HCT116 (cell line): ENCODE measurements at regions not wholly inside any gene's neighbourhood (a gene's known extent, or its start where the extent isn't known, plus 50 kb on each side); places are given as distances from the start of the nearest gene placed in this dataset.

Experiments
- ATAC-seq: fragments of 200-7000 bp; cut with Tn5 transposase; 2 replicates; pipeline ENCODE4 v1.9.1; 2020; ENCODE audit warnings: mild to moderate bottlenecking, moderate library complexity
- BruUV-seq: library from RNA; stranded (reverse); fragments of 400-500 nt; replicated peaks from 2 replicates; lab custom pipeline; 2021; lab: Mats Ljungman, UMichigan
- CTCF ChIA-PET: fragments of 300-600 bp; sonication (Branson Sonifier 250); formaldehyde crosslinking; loops from one replicate; lab custom pipeline; 2021; ENCODE audit warnings: antibody characterized with exemption; lab: Charles Lee
- POLR2A ChIA-PET: fragments of 300-600, 350-600 bp; sonication (Branson Sonifier 250); formaldehyde crosslinking; loops from one replicate; lab custom pipeline; 2021; ENCODE audit warnings: antibody characterized with exemption; lab: Charles Lee
- RAD21 ChIA-PET, 2 experiments: fragments of 300-600 bp; sonication (Branson Sonifier 250); formaldehyde crosslinking; loops; one replicate each; lab custom pipeline; 2023; ENCODE audit warnings: low total read pairs in 2 of 2; ENCODE audit not compliant: uncharacterized antibody in 2 of 2, unreplicated experiment in 2 of 2, low non-redundant PET in 1 of 2; lab: Charles Lee
- DNase-seq: peaks from one replicate; pipeline ENCODE4 v3.0.0-alpha.2; 2010; ENCODE audit warnings: low read depth, low spot score
- H2AFZ ChIP-seq: fragments of 200-600 bp; shearing (Covaris generic), sonication (generic); 2 replicates; pipeline ENCODE4 v1.6.1; 2017; ENCODE audit warnings: low read depth, mixed run types, mixed read lengths, antibody characterized with exemption, low read length; ENCODE audit not compliant: poor library complexity, severe bottlenecking
- H3K27ac ChIP-seq: 2 replicates; pipeline ENCODE4 v1.5.1; 2012; ENCODE audit warnings: low read depth, low read length
- H3K27me3 ChIP-seq: fragments of 200-600 bp; sonication (generic); 2 replicates; pipeline ENCODE4 v1.6.1; 2016; ENCODE audit warnings: mixed run types, low read length, mixed read lengths; ENCODE audit not compliant: insufficient read depth
- H3K36me3 ChIP-seq, 2 experiments: fragments of 200-500 bp in 1 of 2; fragments of 200-600 bp in 1 of 2; sonication (Bioruptor generic) in 1 of 2; sonication (generic) in 1 of 2; 2 replicates each; pipeline versions ENCODE4 v1.5.1 to v1.6.1; 2014 to 2016; ENCODE audit warnings: low read length in 2 of 2, inconsistent platforms in 1 of 2, mixed read lengths in 1 of 2, mixed run types in 1 of 2; ENCODE audit not compliant: insufficient read depth in 2 of 2, control insufficient read depth in 1 of 2
- H3K4me1 ChIP-seq, 2 experiments: fragments of 200-600 bp in 1 of 2; sonication (generic) in 1 of 2; 2 replicates each; pipeline versions ENCODE4 v1.5.1 to v1.6.1; 2012 to 2017; ENCODE audit warnings: low read length in 2 of 2, inconsistent platforms in 1 of 2, mild to moderate bottlenecking in 1 of 2, mixed read lengths in 1 of 2, mixed run types in 1 of 2, moderate library complexity in 1 of 2; ENCODE audit not compliant: insufficient read depth in 2 of 2, control insufficient read depth in 1 of 2
- H3K4me2 ChIP-seq: fragments of 200-600 bp; sonication (generic); 2 replicates; pipeline ENCODE4 v1.6.1; 2017; ENCODE audit warnings: mixed run types, low read length, mixed read lengths
- H3K4me3 ChIP-seq, 2 experiments: fragments of 200-600 bp in 1 of 2; sonication (generic) in 1 of 2; replicated peaks in 1 of 2; 2 replicates each; pipeline ENCODE4 v1.5.1; 2011 to 2016; ENCODE audit warnings: low read length in 2 of 2, control low read depth in 1 of 2, low read depth in 1 of 2, mild to moderate bottlenecking in 1 of 2, mixed read lengths in 1 of 2, mixed run types in 1 of 2
- H3K79me2 ChIP-seq: fragments of 200-600 bp; sonication (generic); 2 replicates; pipeline ENCODE4 v1.6.1; 2017; ENCODE audit warnings: mild to moderate bottlenecking, mixed run types, low read length, moderate library complexity, mixed read lengths; ENCODE audit not compliant: insufficient read depth
- H3K9ac ChIP-seq: fragments of 200-600 bp; sonication (generic); 2 replicates; pipeline ENCODE4 v1.6.1; 2016; ENCODE audit warnings: low read length, mixed read lengths
- H3K9me2 ChIP-seq: fragments of 200-600 bp; sonication (generic), shearing (Covaris generic); 2 replicates; pipeline ENCODE4 v1.6.1; 2017; ENCODE audit warnings: mixed run types, mild to moderate bottlenecking, moderate library complexity; ENCODE audit not compliant: insufficient read depth
- H3K9me3 ChIP-seq, 2 experiments: fragments of 200-500 bp in 1 of 2; fragments of 200-600 bp in 1 of 2; sonication (Bioruptor generic) in 1 of 2; sonication (generic) in 1 of 2; 2 replicates each; pipeline ENCODE4 v1.6.1; 2014 to 2017; ENCODE audit warnings: low read length in 2 of 2, mixed read lengths in 2 of 2, inconsistent platforms in 1 of 2, low read depth in 1 of 2, mild to moderate bottlenecking in 1 of 2, mixed run types in 1 of 2, moderate library complexity in 1 of 2; ENCODE audit not compliant: control insufficient read depth in 1 of 2, insufficient read depth in 1 of 2
- H4K20me1 ChIP-seq: fragments of 200-600 bp; sonication (generic), shearing (Covaris generic); 2 replicates; pipeline ENCODE4 v1.6.1; 2017; ENCODE audit warnings: mixed run types, mild to moderate bottlenecking, moderate library complexity; ENCODE audit not compliant: insufficient read depth
- ATF3 ChIP-seq: IDR thresholded peaks from 2 replicates; pipeline ENCODE4 v1.6.1; 2012
- ELF1 ChIP-seq: IDR thresholded peaks from 2 replicates; pipeline ENCODE4 v1.6.1; 2012; ENCODE audit warnings: low read depth, borderline replicate concordance
- FOSL1 ChIP-seq: IDR thresholded peaks from 2 replicates; pipeline ENCODE4 v1.6.1; 2012; ENCODE audit warnings: low read depth
- RAD21 ChIP-seq: IDR thresholded peaks from 2 replicates; pipeline ENCODE4 v1.6.1; 2012; ENCODE audit warnings: low read depth, mild to moderate bottlenecking
- intact Hi-C: fragments of 100-400 bp; cut with micrococcal nuclease; formaldehyde crosslinking; loops from 2 replicates; pipeline ENCODE4 v1.10.0; 2022

- intact Hi-C loops: no loop called here
- TF ChIP-seq RAD21: peak; percentile 19; the same call in 1 of the 2 replicates
- TF ChIP-seq ELF1: no peak
Observed at GRCh38 chr10:85080934-85081333, 752.5 kb downstream of the CCSER2 start.

GRCh38 chr10:85098835-85099521 lies 770.6 kb downstream of the CCSER2 start:
- H3K4me1 ChIP-seq: no peaks in the 10 kb centered on the region
- H3K4me2 ChIP-seq: no peak overlapping the region
- RAD21 ChIA-PET: no interaction called here
- H4K20me1 ChIP-seq: no peaks in the 10 kb centered on the region
- H3K9ac ChIP-seq: no peak overlapping the region
- intact Hi-C loops: no loop called here
- no peaks in the 10 kb centered on the region for H3K79me2 ChIP-seq
- DNase-seq (no peak), ATAC-seq (no peak)
- H2AFZ ChIP-seq: no peak overlapping the region
- no peak overlapping the region for H3K4me3 ChIP-seq
- CTCF ChIA-PET: no interaction called here
- no peaks in the 10 kb centered on the region for H3K27me3 ChIP-seq
- no peaks in the 10 kb centered on the region for H3K36me3 ChIP-seq
- no peaks in the 10 kb centered on the region for H3K9me2 ChIP-seq
- no TSS peak for BruUV-seq
- TF ChIP-seq FOSL1 (peak; percentile 42), ATF3 (no peak)
- H3K27ac ChIP-seq: no peak overlapping the region
- H3K9me3 ChIP-seq: no peaks in the 10 kb centered on the region
- POLR2A ChIA-PET: no interaction called here

More at GRCh38 chr10:85080934-85081333, 752.5 kb downstream of the CCSER2 start:
- H3K4me3 ChIP-seq: no peak overlapping the region
- RAD21 ChIA-PET: no interaction called here
- no TSS peak for BruUV-seq
- H3K9ac ChIP-seq: no peak overlapping the region
- H3K27ac ChIP-seq: no peak overlapping the region
- H3K79me2 ChIP-seq: no peaks in the 10 kb centered on the region
- DNase-seq (no peak), ATAC-seq (no peak)
- POLR2A ChIA-PET: no interaction called here
- H4K20me1 ChIP-seq: no peaks in the 10 kb centered on the region
- CTCF ChIA-PET: no interaction called here
- H3K9me3 ChIP-seq: no peaks in the 10 kb centered on the region
- no peak overlapping the region for H2AFZ ChIP-seq
- no peaks in the 10 kb centered on the region for H3K4me1 ChIP-seq
- no peaks in the 10 kb centered on the region for H3K27me3 ChIP-seq
- H3K9me2 ChIP-seq: no peaks in the 10 kb centered on the region
- H3K36me3 ChIP-seq: no peaks in the 10 kb centered on the region
- no peak overlapping the region for H3K4me2 ChIP-seq
